GM18517 (cell line): ENCODE measurements at regions not wholly inside any gene's neighbourhood (a gene's known extent, or its start where the extent isn't known, plus 50 kb on each side); places are given as distances from the start of the nearest gene placed in this dataset.
"Not testable (repeated sequence)": the region's sequence is repeated elsewhere in the genome, so short reads cannot be mapped to it uniquely, and the experiment has no call there.

Experiments
- ATAC-seq: cut with Tn5 transposase; IDR thresholded peaks from one replicate; pipeline ENCODE4 v1.9.1; 2021; ENCODE audit warnings: mild to moderate bottlenecking, moderate library complexity; ENCODE audit not compliant: unreplicated experiment

GRCh38 chr14:21940887-21941856, 267.6 kb upstream of the OR4E1 start:
- ATAC-seq, result no peak

GRCh38 chr14:21939836-21940235, 266.2 kb upstream of the OR4E1 start:
- no peak for ATAC-seq

GRCh38 chr14:21937996-21938395, 264.4 kb upstream of the OR4E1 start:
- no peak for ATAC-seq

- no peak for ATAC-seq
Observed at GRCh38 chr14:21933681-21934080, 260.1 kb upstream of the OR4E1 start.

- peak; percentile 78 for ATAC-seq
Observed at GRCh38 chr14:21924479-21924878, 250.9 kb upstream of the OR4E1 start.

- no peak for ATAC-seq
Observed at GRCh38 chr14:21923820-21924219, 250.2 kb upstream of the OR4E1 start.

GRCh38 chr14:21921453-21921852, 247.8 kb upstream of the OR4E1 start:
- ATAC-seq, result no peak

- ATAC-seq, result no peak
Observed at GRCh38 chr14:21917699-21918436, 244.2 kb upstream of the OR4E1 start.

GRCh38 chr14:21915826-21916225, 242.2 kb upstream of the OR4E1 start:
- no peak for ATAC-seq

- ATAC-seq, result no peak
Observed at GRCh38 chr14:21913759-21914158, 240.1 kb upstream of the OR4E1 start.

- ATAC-seq, result no peak
Observed at GRCh38 chr14:21912367-21912766, 238.7 kb upstream of the OR4E1 start.

- ATAC-seq, result no peak
Observed at GRCh38 chr14:21911877-21912276, 238.3 kb upstream of the OR4E1 start.

- no peak for ATAC-seq
Observed at GRCh38 chr14:21910260-21910659, 236.6 kb upstream of the OR4E1 start.

GRCh38 chr14:21902561-21903181, 229.1 kb upstream of the OR4E1 start:
- no peak for ATAC-seq

GRCh38 chr14:21894898-21895194, 221.2 kb upstream of the OR4E1 start:
- ATAC-seq, result not testable (repeated sequence)

- no peak for ATAC-seq
Observed at GRCh38 chr14:21894003-21894897, 220.6 kb upstream of the OR4E1 start.

- no peak for ATAC-seq
Observed at GRCh38 chr14:21891921-21892320, 218.3 kb upstream of the OR4E1 start.

- no peak for ATAC-seq
Observed at GRCh38 chr14:21884995-21885394, 211.4 kb upstream of the OR4E1 start.

GRCh38 chr14:21882226-21882625, 208.6 kb upstream of the OR4E1 start:
- no peak for ATAC-seq

- no peak for ATAC-seq
Observed at GRCh38 chr14:21880918-21881317, 207.3 kb upstream of the OR4E1 start.

- ATAC-seq, result no peak
Observed at GRCh38 chr14:21875791-21876190, 202.2 kb upstream of the OR4E1 start.
